ENCODE measurements at regions not wholly inside any gene's neighbourhood (a gene's known extent, or its start where the extent isn't known, plus 50 kb on each side); places are given as distances from the start of the nearest gene placed in this dataset.

DNA sequence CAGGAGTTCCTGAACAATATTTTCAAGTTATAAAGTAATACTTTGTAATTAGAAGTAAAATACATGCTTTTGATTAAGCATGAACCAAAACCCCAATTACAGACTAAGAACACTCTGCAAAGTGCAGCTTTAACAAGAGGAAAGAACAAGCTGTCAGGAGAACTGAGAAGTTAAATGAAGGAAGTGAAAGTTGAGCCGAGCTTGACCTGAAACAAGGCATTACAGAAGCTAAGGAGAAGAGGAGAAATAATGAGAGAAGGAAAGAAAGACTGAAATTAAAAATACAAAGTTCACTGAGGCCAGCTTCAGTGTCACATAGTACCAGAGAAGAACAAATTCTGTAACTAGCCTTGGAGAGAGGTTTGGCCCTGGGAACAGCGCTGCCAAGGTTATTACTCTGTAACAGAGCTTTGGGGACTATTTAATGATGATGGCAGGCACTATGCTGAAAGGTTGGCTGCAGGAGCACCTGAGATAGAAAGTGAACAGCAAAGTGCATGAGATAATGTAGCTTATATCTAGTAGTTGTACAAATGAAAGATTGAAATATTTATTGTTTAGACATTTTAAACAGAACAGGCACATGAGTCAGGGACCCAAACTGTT is 241.9 kb upstream of the PEX5L start (continued):
- TF ChIP-seq, protein P1, sequence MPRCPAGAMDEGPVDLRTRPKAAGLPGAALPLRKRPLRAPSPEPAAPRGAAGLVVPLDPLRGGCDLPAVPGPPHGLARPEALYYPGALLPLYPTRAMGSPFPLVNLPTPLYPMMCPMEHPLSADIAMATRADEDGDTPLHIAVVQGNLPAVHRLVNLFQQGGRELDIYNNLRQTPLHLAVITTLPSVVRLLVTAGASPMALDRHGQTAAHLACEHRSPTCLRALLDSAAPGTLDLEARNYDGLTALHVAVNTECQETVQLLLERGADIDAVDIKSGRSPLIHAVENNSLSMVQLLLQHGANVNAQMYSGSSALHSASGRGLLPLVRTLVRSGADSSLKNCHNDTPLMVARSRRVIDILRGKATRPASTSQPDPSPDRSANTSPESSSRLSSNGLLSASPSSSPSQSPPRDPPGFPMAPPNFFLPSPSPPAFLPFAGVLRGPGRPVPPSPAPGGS (IDR thresholded peaks at IDR 0.05; ENCODE audit: borderline replicate concordance, insufficient read depth, low read depth, low read length, poor library complexity, severe bottlenecking), result no peak
- TF ChIP-seq, protein P2, sequence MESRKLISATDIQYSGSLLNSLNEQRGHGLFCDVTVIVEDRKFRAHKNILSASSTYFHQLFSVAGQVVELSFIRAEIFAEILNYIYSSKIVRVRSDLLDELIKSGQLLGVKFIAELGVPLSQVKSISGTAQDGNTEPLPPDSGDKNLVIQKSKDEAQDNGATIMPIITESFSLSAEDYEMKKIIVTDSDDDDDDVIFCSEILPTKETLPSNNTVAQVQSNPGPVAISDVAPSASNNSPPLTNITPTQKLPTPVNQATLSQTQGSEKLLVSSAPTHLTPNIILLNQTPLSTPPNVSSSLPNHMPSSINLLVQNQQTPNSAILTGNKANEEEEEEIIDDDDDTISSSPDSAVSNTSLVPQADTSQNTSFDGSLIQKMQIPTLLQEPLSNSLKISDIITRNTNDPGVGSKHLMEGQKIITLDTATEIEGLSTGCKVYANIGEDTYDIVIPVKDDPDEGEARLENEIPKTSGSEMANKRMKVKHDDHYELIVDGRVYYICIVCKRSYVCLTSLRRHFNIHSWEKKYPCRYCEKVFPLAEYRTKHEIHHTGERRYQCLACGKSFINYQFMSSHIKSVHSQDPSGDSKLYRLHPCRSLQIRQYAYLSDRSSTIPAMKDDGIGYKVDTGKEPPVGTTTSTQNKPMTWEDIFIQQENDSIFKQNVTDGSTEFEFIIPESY (IDR thresholded peaks at IDR 0.05), result no peak
- TF ChIP-seq IKZF2 (IDR thresholded peaks at IDR 0.05) (peak; percentile 93 to 94), PAX5 (IDR thresholded peaks at IDR 0.05; ENCODE audit: borderline replicate concordance, low read depth, low read length) (peak; percentile 81), CBFB (IDR thresholded peaks at IDR 0.05; ENCODE audit: low read depth) (no peak), SIX5 (IDR thresholded peaks at IDR 0.05; ENCODE audit: low read depth, low read length, severe bottlenecking) (no peak), FOS (IDR thresholded peaks at IDR 0.05; ENCODE audit: borderline replicate concordance, extremely low read depth, insufficient read length) (no peak), FOXK2 (IDR thresholded peaks at IDR 0.05) (no peak), ZNF384 (IDR thresholded peaks at IDR 0.05; ENCODE audit: borderline replicate concordance, low read depth, low read length) (no peak), SUPT20H (IDR thresholded peaks at IDR 0.05; ENCODE audit: borderline replicate concordance, control insufficient read depth, low read depth, low read length) (no peak), BACH1 (IDR thresholded peaks at IDR 0.05; ENCODE audit: borderline replicate concordance) (peak; percentile 33; the same call in 1 of the 2 replicates)
- TF ChIP-seq, protein P3, sequence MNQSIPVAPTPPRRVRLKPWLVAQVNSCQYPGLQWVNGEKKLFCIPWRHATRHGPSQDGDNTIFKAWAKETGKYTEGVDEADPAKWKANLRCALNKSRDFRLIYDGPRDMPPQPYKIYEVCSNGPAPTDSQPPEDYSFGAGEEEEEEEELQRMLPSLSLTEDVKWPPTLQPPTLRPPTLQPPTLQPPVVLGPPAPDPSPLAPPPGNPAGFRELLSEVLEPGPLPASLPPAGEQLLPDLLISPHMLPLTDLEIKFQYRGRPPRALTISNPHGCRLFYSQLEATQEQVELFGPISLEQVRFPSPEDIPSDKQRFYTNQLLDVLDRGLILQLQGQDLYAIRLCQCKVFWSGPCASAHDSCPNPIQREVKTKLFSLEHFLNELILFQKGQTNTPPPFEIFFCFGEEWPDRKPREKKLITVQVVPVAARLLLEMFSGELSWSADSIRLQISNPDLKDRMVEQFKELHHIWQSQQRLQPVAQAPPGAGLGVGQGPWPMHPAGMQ (IDR thresholded peaks at IDR 0.05; ENCODE audit: borderline replicate concordance), result no peak
- TF ChIP-seq, protein P4, sequence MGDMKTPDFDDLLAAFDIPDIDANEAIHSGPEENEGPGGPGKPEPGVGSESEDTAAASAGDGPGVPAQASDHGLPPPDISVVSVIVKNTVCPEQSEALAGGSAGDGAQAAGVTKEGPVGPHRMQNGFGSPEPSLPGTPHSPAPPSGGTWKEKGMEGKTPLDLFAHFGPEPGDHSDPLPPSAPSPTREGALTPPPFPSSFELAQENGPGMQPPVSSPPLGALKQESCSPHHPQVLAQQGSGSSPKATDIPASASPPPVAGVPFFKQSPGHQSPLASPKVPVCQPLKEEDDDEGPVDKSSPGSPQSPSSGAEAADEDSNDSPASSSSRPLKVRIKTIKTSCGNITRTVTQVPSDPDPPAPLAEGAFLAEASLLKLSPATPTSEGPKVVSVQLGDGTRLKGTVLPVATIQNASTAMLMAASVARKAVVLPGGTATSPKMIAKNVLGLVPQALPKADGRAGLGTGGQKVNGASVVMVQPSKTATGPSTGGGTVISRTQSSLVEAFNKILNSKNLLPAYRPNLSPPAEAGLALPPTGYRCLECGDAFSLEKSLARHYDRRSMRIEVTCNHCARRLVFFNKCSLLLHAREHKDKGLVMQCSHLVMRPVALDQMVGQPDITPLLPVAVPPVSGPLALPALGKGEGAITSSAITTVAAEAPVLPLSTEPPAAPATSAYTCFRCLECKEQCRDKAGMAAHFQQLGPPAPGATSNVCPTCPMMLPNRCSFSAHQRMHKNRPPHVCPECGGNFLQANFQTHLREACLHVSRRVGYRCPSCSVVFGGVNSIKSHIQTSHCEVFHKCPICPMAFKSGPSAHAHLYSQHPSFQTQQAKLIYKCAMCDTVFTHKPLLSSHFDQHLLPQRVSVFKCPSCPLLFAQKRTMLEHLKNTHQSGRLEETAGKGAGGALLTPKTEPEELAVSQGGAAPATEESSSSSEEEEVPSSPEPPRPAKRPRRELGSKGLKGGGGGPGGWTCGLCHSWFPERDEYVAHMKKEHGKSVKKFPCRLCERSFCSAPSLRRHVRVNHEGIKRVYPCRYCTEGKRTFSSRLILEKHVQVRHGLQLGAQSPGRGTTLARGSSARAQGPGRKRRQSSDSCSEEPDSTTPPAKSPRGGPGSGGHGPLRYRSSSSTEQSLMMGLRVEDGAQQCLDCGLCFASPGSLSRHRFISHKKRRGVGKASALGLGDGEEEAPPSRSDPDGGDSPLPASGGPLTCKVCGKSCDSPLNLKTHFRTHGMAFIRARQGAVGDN (IDR thresholded peaks at IDR 0.05), result peak; percentile 27; the same call in 1 of the 2 replicates
- TF ChIP-seq, protein P5, sequence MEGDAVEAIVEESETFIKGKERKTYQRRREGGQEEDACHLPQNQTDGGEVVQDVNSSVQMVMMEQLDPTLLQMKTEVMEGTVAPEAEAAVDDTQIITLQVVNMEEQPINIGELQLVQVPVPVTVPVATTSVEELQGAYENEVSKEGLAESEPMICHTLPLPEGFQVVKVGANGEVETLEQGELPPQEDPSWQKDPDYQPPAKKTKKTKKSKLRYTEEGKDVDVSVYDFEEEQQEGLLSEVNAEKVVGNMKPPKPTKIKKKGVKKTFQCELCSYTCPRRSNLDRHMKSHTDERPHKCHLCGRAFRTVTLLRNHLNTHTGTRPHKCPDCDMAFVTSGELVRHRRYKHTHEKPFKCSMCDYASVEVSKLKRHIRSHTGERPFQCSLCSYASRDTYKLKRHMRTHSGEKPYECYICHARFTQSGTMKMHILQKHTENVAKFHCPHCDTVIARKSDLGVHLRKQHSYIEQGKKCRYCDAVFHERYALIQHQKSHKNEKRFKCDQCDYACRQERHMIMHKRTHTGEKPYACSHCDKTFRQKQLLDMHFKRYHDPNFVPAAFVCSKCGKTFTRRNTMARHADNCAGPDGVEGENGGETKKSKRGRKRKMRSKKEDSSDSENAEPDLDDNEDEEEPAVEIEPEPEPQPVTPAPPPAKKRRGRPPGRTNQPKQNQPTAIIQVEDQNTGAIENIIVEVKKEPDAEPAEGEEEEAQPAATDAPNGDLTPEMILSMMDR (IDR thresholded peaks at IDR 0.05 in 2 of 3, conservative IDR thresholded peaks at IDR 0.05 in 1 of 3; ENCODE audit: control insufficient read depth in 2 of 3, extremely low read depth in 1 of 3, insufficient read depth in 1 of 3, low read depth in 3 of 3, low read length in 3 of 3), result no peak
- TF ChIP-seq, protein P6, sequence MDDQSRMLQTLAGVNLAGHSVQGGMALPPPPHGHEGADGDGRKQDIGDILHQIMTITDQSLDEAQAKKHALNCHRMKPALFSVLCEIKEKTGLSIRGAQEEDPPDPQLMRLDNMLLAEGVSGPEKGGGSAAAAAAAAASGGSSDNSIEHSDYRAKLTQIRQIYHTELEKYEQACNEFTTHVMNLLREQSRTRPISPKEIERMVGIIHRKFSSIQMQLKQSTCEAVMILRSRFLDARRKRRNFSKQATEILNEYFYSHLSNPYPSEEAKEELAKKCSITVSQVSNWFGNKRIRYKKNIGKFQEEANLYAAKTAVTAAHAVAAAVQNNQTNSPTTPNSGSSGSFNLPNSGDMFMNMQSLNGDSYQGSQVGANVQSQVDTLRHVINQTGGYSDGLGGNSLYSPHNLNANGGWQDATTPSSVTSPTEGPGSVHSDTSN (IDR thresholded peaks at IDR 0.05; ENCODE audit: insufficient replicate concordance, low read depth, low read length), result no peak

Measured in GM12878 (cell line).